Body of pancreas (tissue), 4 donors: ENCODE measurements at regions not wholly inside any gene's neighbourhood (a gene's known extent, or its start where the extent isn't known, plus 50 kb on each side); places are given as distances from the start of the nearest gene placed in this dataset.

ENCODE experiments used
- ATAC-seq: fragments of 150-250 bp; one replicate; pipeline ENCODE4 v1.9.1; 2016
- DNase-seq, 4 donors: peaks; one replicate each; pipeline ENCODE4 v3.0.0-alpha.2; 2019
- H3K27ac ChIP-seq, 4 donors: fragments of 200-600 bp; sonication (generic); 1 replicate in 3 of 4; 2 replicates in 1 of 4; pipeline versions ENCODE4 v1.5.1 to v1.6.1; 2016 to 2019; ENCODE audit warnings: mild to moderate bottlenecking in 1 of 4, mixed read lengths in 1 of 4, moderate library complexity in 1 of 4
- H3K27me3 ChIP-seq, 2 donors: fragments of 200-600 bp; sonication (generic); one replicate each; pipeline ENCODE4 v1.6.0; 2016; ENCODE audit warnings: mild to moderate bottlenecking in 1 of 2
- H3K36me3 ChIP-seq, 2 donors: fragments of 200-600 bp; sonication (generic); replicated peaks in 1 of 2; 2 replicates each; pipeline ENCODE4 v1.5.1; 2016; ENCODE audit warnings: low read depth in 2 of 2; ENCODE audit not compliant: insufficient read depth in 1 of 2
- H3K4me1 ChIP-seq: fragments of 200-600 bp; sonication (generic); one replicate; pipeline ENCODE4 v1.6.0; 2016
- H3K4me3 ChIP-seq, 2 donors: fragments of 200-600 bp; sonication (generic); 1 replicate in 1 of 2; 2 replicates in 1 of 2; pipeline ENCODE4 v1.5.1; 2016 to 2019
- H3K9me3 ChIP-seq, 3 donors: fragments of 200-600 bp; sonication (generic); 1 replicate in 2 of 3; 2 replicates in 1 of 3; pipeline ENCODE4 v1.5.1; 2016
- POLR2A ChIP-seq, 3 donors: fragments of 450-650 bp; IDR thresholded peaks; one replicate each; pipeline ENCODE4 v1.6.1; 2016; ENCODE audit warnings: antibody characterized with exemption in 3 of 3, mild to moderate bottlenecking in 2 of 3
- WGBS, 2 donors: methylation state at CpG; one replicate each; pipeline ENCODE4 v1.1.5; 2017; 5-methylcytosine and 5-hydroxymethylcytosine counted together
- intact Hi-C: fragments of 100-400 bp; cut with DNase I; formaldehyde crosslinking; loops from one replicate; pipeline ENCODE4 v1.15.1; 2023
- TF ChIP-seq, protein P1 (sequence below), 7 experiments: fragments of 450-650 bp in 4 of 7; fragments of 200-600 bp in 3 of 7; sonication (generic) in 3 of 7; IDR thresholded peaks; one replicate each; pipeline ENCODE4 v1.5.1; 2016 to 2019; ENCODE audit warnings: antibody characterized with exemption in 7 of 7

GRCh38 chr13:77815330-77815729 is 103.3 kb downstream of the EDNRB start:
- H3K9me3 ChIP-seq: no peaks in the 10 kb centered on the region
- H3K27me3 ChIP-seq: no peaks in the 10 kb centered on the region
- no peak overlapping the region for H3K4me3 ChIP-seq
- H3K4me1 ChIP-seq: no peaks in the 10 kb centered on the region
- ATAC-seq (no peak), DNase-seq (no peak)
- intact Hi-C loops: no loop called here
- H3K36me3 ChIP-seq: no peaks in the 10 kb centered on the region
- WGBS, 2 donors: 73 to 81% methylated on average over 5 of the region's 5 CpGs
- H3K27ac ChIP-seq: no peak overlapping the region
- TF ChIP-seq, protein P1, sequence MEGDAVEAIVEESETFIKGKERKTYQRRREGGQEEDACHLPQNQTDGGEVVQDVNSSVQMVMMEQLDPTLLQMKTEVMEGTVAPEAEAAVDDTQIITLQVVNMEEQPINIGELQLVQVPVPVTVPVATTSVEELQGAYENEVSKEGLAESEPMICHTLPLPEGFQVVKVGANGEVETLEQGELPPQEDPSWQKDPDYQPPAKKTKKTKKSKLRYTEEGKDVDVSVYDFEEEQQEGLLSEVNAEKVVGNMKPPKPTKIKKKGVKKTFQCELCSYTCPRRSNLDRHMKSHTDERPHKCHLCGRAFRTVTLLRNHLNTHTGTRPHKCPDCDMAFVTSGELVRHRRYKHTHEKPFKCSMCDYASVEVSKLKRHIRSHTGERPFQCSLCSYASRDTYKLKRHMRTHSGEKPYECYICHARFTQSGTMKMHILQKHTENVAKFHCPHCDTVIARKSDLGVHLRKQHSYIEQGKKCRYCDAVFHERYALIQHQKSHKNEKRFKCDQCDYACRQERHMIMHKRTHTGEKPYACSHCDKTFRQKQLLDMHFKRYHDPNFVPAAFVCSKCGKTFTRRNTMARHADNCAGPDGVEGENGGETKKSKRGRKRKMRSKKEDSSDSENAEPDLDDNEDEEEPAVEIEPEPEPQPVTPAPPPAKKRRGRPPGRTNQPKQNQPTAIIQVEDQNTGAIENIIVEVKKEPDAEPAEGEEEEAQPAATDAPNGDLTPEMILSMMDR (IDR thresholded peaks at IDR 0.05): no peak
- TF ChIP-seq POLR2A (IDR thresholded peaks at IDR 0.05): no peak
